Mesenchymal stem cell (in vitro differentiated cells and primary cell): ENCODE measurements at regions not wholly inside any gene's neighbourhood (a gene's known extent, or its start where the extent isn't known, plus 50 kb on each side); places are given as distances from the start of the nearest gene placed in this dataset.

Experiments used
- DNase-seq: peaks from one replicate; pipeline ENCODE4 v3.0.0-alpha.2; 2013
- H2AFZ ChIP-seq: one replicate; pipeline ENCODE4 v1.6.1; 2013; ENCODE audit warnings: low read depth, mild to moderate bottlenecking, control low read depth, inconsistent platforms, low read length, moderate library complexity
- H2AK5ac ChIP-seq: 2 replicates; pipeline ENCODE4 v1.6.1; 2013; ENCODE audit warnings: low read length, moderate library complexity, mild to moderate bottlenecking, inconsistent platforms; ENCODE audit not compliant: severe bottlenecking
- H2BK120ac ChIP-seq: one replicate; pipeline ENCODE4 v1.6.1; 2013; ENCODE audit warnings: low read depth, mild to moderate bottlenecking, inconsistent platforms, low read length, moderate library complexity
- H2BK12ac ChIP-seq, 2 experiments: one replicate each; pipeline ENCODE4 v1.6.1; 2013; ENCODE audit warnings: inconsistent platforms in 2 of 2, low read length in 2 of 2, mild to moderate bottlenecking in 2 of 2, moderate library complexity in 2 of 2, control low read depth in 1 of 2
- H2BK15ac ChIP-seq: one replicate; pipeline ENCODE4 v1.6.1; 2013; ENCODE audit warnings: mild to moderate bottlenecking, low read depth, inconsistent platforms; ENCODE audit not compliant: poor library complexity, severe bottlenecking
- H2BK5ac ChIP-seq: 2 replicates; pipeline ENCODE4 v1.6.1; 2013; ENCODE audit warnings: low read depth, mild to moderate bottlenecking, low read length, control low read depth, inconsistent platforms; ENCODE audit not compliant: poor library complexity, severe bottlenecking
- H3K14ac ChIP-seq, 2 experiments: one replicate each; pipeline ENCODE4 v1.6.1; 2013; ENCODE audit warnings: inconsistent platforms in 2 of 2, low read length in 2 of 2, control low read depth in 1 of 2, mild to moderate bottlenecking in 1 of 2, moderate library complexity in 1 of 2
- H3K18ac ChIP-seq, 2 experiments: one replicate each; pipeline ENCODE4 v1.6.1; 2013; ENCODE audit warnings: inconsistent platforms in 2 of 2, low read length in 2 of 2, control low read depth in 1 of 2, low read depth in 1 of 2, mild to moderate bottlenecking in 1 of 2
- H3K23ac ChIP-seq, 2 experiments: one replicate each; pipeline ENCODE4 v1.6.1; 2013; ENCODE audit warnings: inconsistent platforms in 2 of 2, low read length in 2 of 2, mild to moderate bottlenecking in 2 of 2, moderate library complexity in 2 of 2, control low read depth in 1 of 2
- H3K27ac ChIP-seq: 2 replicates; pipeline ENCODE4 v1.5.1; 2013; ENCODE audit warnings: mild to moderate bottlenecking, moderate library complexity, low read length, control low read depth, inconsistent platforms; ENCODE audit not compliant: poor library complexity, severe bottlenecking
- H3K27me3 ChIP-seq, 2 experiments: 2 replicates each; pipeline versions ENCODE4 v1.6.1 to v1.7.0; 2013; ENCODE audit warnings: low read length in 2 of 2, mild to moderate bottlenecking in 2 of 2, moderate library complexity in 2 of 2, control low read depth in 1 of 2, inconsistent platforms in 1 of 2; ENCODE audit not compliant: control insufficient read depth in 1 of 2, insufficient read depth in 1 of 2
- H3K36me3 ChIP-seq, 2 experiments: 2 replicates each; pipeline versions ENCODE4 v1.6.1 to v1.7.0; 2013; ENCODE audit warnings: low read length in 2 of 2, control low read depth in 1 of 2, inconsistent platforms in 1 of 2, low read depth in 1 of 2, mild to moderate bottlenecking in 1 of 2; ENCODE audit not compliant: insufficient read depth in 2 of 2, control insufficient read depth in 1 of 2
- H3K4ac ChIP-seq, 2 experiments: one replicate each; pipeline ENCODE4 v1.6.1; 2013; ENCODE audit warnings: inconsistent platforms in 2 of 2, low read length in 2 of 2, mild to moderate bottlenecking in 2 of 2, moderate library complexity in 2 of 2, control low read depth in 1 of 2, low read depth in 1 of 2
- H3K4me1 ChIP-seq: 2 replicates; pipeline ENCODE4 v1.6.1; 2013; ENCODE audit warnings: low read depth, low read length, control low read depth; ENCODE audit not compliant: control insufficient read depth, insufficient read depth
- H3K4me2 ChIP-seq: 2 replicates; pipeline ENCODE4 v1.6.1; 2013; ENCODE audit warnings: low read length, mild to moderate bottlenecking, inconsistent platforms; ENCODE audit not compliant: poor library complexity, severe bottlenecking
- H3K4me3 ChIP-seq, 2 experiments: 2 replicates each; pipeline versions ENCODE4 v1.5.1 to v1.7.0; 2013; ENCODE audit warnings: low read length in 2 of 2, mild to moderate bottlenecking in 2 of 2, control low read depth in 1 of 2, low read depth in 1 of 2; ENCODE audit not compliant: insufficient read depth in 1 of 2
- H3K79me1 ChIP-seq: replicated peaks from 2 replicates; pipeline ENCODE4 v1.6.1; 2013; ENCODE audit warnings: mild to moderate bottlenecking, control low read depth, low read length, inconsistent platforms; ENCODE audit not compliant: poor library complexity, severe bottlenecking
- H3K9ac ChIP-seq: 2 replicates; pipeline ENCODE4 v1.7.0; 2013; ENCODE audit warnings: mild to moderate bottlenecking, low read length, moderate library complexity
- H3K9me3 ChIP-seq: 2 replicates; pipeline ENCODE4 v1.7.0; 2013; ENCODE audit warnings: mild to moderate bottlenecking, low read length; ENCODE audit not compliant: control insufficient read depth
- H4K8ac ChIP-seq: one replicate; pipeline ENCODE4 v1.6.1; 2013; ENCODE audit warnings: inconsistent platforms, mild to moderate bottlenecking, low read length, moderate library complexity
- H4K91ac ChIP-seq: one replicate; pipeline ENCODE4 v1.6.1; 2013; ENCODE audit warnings: mild to moderate bottlenecking, low read length, inconsistent platforms
- WGBS: methylation state at CpG from one replicate; pipeline ENCODE4 v1.1.7; 2013; ENCODE audit warnings: mixed read lengths; 5-methylcytosine and 5-hydroxymethylcytosine counted together

GRCh38 chr4:24662056-24662455, 77.7 kb upstream of the DHX15 start:
- no peak overlapping the region for H3K23ac ChIP-seq
- H4K8ac ChIP-seq: no peak overlapping the region
- no peak overlapping the region for H3K9ac ChIP-seq
- DNase-seq: no peak
- no peak overlapping the region for H4K91ac ChIP-seq
- no peaks in the 10 kb centered on the region for H3K9me3 ChIP-seq
- no peak overlapping the region for H2BK120ac ChIP-seq
- 56% methylated on average over 4 of the region's 6 CpGs for WGBS
- no peak overlapping the region for H2BK12ac ChIP-seq
- H3K14ac ChIP-seq: no peak overlapping the region
- no peak overlapping the region for H2BK15ac ChIP-seq
- H3K79me1 ChIP-seq: no peaks in the 10 kb centered on the region
- H3K4ac ChIP-seq: no peak overlapping the region
- no peak overlapping the region for H2AFZ ChIP-seq
- no peak overlapping the region for H3K4me2 ChIP-seq
- no peaks in the 10 kb centered on the region for H3K36me3 ChIP-seq
- H3K4me1 ChIP-seq: peaks cover 7% of the 10 kb centered on the region
- H3K18ac ChIP-seq: no peak overlapping the region
- H2BK5ac ChIP-seq: no peak overlapping the region
- no peak overlapping the region for H3K27ac ChIP-seq
- H2AK5ac ChIP-seq: no peak overlapping the region
- no peak overlapping the region for H3K4me3 ChIP-seq
- H3K27me3 ChIP-seq: peaks cover 4 to 38% of the 10 kb centered on the region in 2 experiments

- no peak overlapping the region for H2AFZ ChIP-seq
- peaks cover 4 to 39% of the 10 kb centered on the region in 2 experiments for H3K27me3 ChIP-seq
- no peak overlapping the region for H3K4ac ChIP-seq
- no peak overlapping the region for H2BK15ac ChIP-seq
- 15% methylated on average over 1 of the region's 2 CpGs for WGBS
- peaks cover 7% of the 10 kb centered on the region for H3K4me1 ChIP-seq
- no peak overlapping the region for H3K9ac ChIP-seq
- no peaks in the 10 kb centered on the region for H3K9me3 ChIP-seq
- H3K4me2 ChIP-seq: no peak overlapping the region
- no peak overlapping the region for H2BK5ac ChIP-seq
- no peak overlapping the region for H3K23ac ChIP-seq
- no peak overlapping the region for H3K27ac ChIP-seq
- no peak overlapping the region for H2BK12ac ChIP-seq
- H3K14ac ChIP-seq: no peak overlapping the region
- H2BK120ac ChIP-seq: no peak overlapping the region
- no peaks in the 10 kb centered on the region for H3K36me3 ChIP-seq
- no peak overlapping the region for H3K4me3 ChIP-seq
- no peak overlapping the region for H4K91ac ChIP-seq
- H4K8ac ChIP-seq: no peak overlapping the region
- DNase-seq: no peak
- no peak overlapping the region for H2AK5ac ChIP-seq
- no peak overlapping the region for H3K18ac ChIP-seq
- H3K79me1 ChIP-seq: no peaks in the 10 kb centered on the region
These were observed 78.2 kb upstream of the DHX15 start for GRCh38 chr4:24662542-24662941.

GRCh38 chr4:24664956-24665355, 80.6 kb upstream of the DHX15 start:
- Histone ChIP-seq H3K4ac (no peak overlapping the region), H3K79me1 (no peaks in the 10 kb centered on the region)

GRCh38 chr4:24666316-24666715, 82.0 kb upstream of the DHX15 start:
- Histone ChIP-seq H3K18ac (no peak overlapping the region), H2AK5ac (no peak overlapping the region), H3K14ac (no peak overlapping the region), H2AFZ (no peak overlapping the region), H3K79me1 (no peaks in the 10 kb centered on the region), H4K8ac (no peak overlapping the region), H2BK12ac (no peak overlapping the region), H3K9ac (no peak overlapping the region), H2BK5ac (no peak overlapping the region), H2BK120ac (no peak overlapping the region), H3K23ac (no peak overlapping the region), H2BK15ac (no peak overlapping the region), H3K27ac (no peak overlapping the region), H3K27me3 (peaks cover 3 to 53% of the 10 kb centered on the region in 2 experiments), H3K4me3 (no peak overlapping the region), H3K36me3 (no peaks in the 10 kb centered on the region), H3K4me1 (no peaks in the 10 kb centered on the region), H3K4ac (no peak overlapping the region), H3K4me2 (no peak overlapping the region), H3K9me3 (no peaks in the 10 kb centered on the region), H4K91ac (no peak overlapping the region)
- DNase-seq: no peak
- 62% methylated on average over 2 of the region's 3 CpGs for WGBS

More at GRCh38 chr4:24664956-24665355, 80.6 kb upstream of the DHX15 start:
- no peak overlapping the region for H4K91ac ChIP-seq
- H3K14ac ChIP-seq: no peak overlapping the region
- H2BK15ac ChIP-seq: no peak overlapping the region
- H3K4me1 ChIP-seq: no peaks in the 10 kb centered on the region
- no peak overlapping the region for H3K18ac ChIP-seq
- no peaks in the 10 kb centered on the region for H3K36me3 ChIP-seq
- WGBS: 95% methylated on average over 2 of the region's 2 CpGs
- H3K9ac ChIP-seq: peak overlapping the region; percentile 16
- no peaks in the 10 kb centered on the region for H3K9me3 ChIP-seq
- peaks cover 7 to 45% of the 10 kb centered on the region in 2 experiments for H3K27me3 ChIP-seq
- peak overlapping the region in 1 of 2 experiments; percentile 63 for H3K4me3 ChIP-seq
- no peak for DNase-seq
- H3K27ac ChIP-seq: no peak overlapping the region
- no peak overlapping the region for H2BK5ac ChIP-seq
- H2AK5ac ChIP-seq: no peak overlapping the region
- no peak overlapping the region for H4K8ac ChIP-seq
- no peak overlapping the region for H2BK12ac ChIP-seq
- H3K4me2 ChIP-seq: no peak overlapping the region
- H2AFZ ChIP-seq: no peak overlapping the region
- H2BK120ac ChIP-seq: no peak overlapping the region
- H3K23ac ChIP-seq: no peak overlapping the region
